ENCODE measurements at regions not wholly inside any gene's neighbourhood (a gene's known extent, or its start where the extent isn't known, plus 50 kb on each side); places are given as distances from the start of the nearest gene placed in this dataset.

DNA sequence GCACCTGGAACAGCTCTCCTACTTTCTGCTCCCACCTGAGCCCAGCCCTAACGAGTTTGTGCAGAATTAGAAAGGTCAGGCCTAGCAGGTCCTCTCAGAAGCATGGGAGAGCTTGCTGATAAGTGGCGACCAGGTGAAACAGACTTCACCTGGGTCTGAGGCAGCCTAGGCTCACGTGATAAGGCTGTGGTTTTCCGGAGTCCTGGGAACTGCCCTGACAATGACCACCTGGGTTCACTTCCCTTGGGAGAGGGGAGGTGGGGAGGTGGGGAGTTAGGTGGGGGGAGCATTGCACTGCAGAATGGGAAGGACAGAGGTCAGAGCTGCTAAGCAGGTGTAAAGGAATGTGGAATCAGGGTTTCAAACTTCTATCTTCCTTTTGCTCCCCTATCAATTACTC is 152.9 kb upstream of the MAP1B start:
- no peaks in the 10 kb centered on the region for H3K36me3 Mint-ChIP-seq
- Histone ChIP-seq H3K27me3 (ENCODE audit: control insufficient read depth, insufficient read depth, low read length) (no peaks in the 10 kb centered on the region), H3K36me3 (ENCODE audit: control insufficient read depth, insufficient read depth, low read length) (no peaks in the 10 kb centered on the region), H3K4me3 (ENCODE audit: low read length) (no peak overlapping the region), H3K9me3 (ENCODE audit: control insufficient read depth, insufficient read depth, low read length) (no peaks in the 10 kb centered on the region), H3K27ac (ENCODE audit: low read length) (no peak overlapping the region), H3K4me1 (ENCODE audit: control insufficient read depth, insufficient read depth, low read length) (no peaks in the 10 kb centered on the region)
- no peak overlapping the region for H3K4me3 Mint-ChIP-seq
- intact Hi-C loops (cut with micrococcal nuclease) = no loop called here
- H3K4me1 Mint-ChIP-seq = no peaks in the 10 kb centered on the region
- peaks cover 0 to 3% of the 10 kb centered on the region in 2 donors for H3K9me3 Mint-ChIP-seq
- WGBS (ENCODE audit: insufficient coverage) = 69% methylated on average over 4 of the region's 4 CpGs
- H3K27me3 Mint-ChIP-seq (ENCODE audit: low read depth in 2 of 2) = peaks cover 0 to 3% of the 10 kb centered on the region in 2 donors
- TF ChIP-seq, protein P1, sequence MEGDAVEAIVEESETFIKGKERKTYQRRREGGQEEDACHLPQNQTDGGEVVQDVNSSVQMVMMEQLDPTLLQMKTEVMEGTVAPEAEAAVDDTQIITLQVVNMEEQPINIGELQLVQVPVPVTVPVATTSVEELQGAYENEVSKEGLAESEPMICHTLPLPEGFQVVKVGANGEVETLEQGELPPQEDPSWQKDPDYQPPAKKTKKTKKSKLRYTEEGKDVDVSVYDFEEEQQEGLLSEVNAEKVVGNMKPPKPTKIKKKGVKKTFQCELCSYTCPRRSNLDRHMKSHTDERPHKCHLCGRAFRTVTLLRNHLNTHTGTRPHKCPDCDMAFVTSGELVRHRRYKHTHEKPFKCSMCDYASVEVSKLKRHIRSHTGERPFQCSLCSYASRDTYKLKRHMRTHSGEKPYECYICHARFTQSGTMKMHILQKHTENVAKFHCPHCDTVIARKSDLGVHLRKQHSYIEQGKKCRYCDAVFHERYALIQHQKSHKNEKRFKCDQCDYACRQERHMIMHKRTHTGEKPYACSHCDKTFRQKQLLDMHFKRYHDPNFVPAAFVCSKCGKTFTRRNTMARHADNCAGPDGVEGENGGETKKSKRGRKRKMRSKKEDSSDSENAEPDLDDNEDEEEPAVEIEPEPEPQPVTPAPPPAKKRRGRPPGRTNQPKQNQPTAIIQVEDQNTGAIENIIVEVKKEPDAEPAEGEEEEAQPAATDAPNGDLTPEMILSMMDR (IDR thresholded peaks at IDR 0.05) = no peak
- H3K27ac Mint-ChIP-seq = no peak overlapping the region
- no peak for ATAC-seq
- no peak for DNase-seq

DNA sequence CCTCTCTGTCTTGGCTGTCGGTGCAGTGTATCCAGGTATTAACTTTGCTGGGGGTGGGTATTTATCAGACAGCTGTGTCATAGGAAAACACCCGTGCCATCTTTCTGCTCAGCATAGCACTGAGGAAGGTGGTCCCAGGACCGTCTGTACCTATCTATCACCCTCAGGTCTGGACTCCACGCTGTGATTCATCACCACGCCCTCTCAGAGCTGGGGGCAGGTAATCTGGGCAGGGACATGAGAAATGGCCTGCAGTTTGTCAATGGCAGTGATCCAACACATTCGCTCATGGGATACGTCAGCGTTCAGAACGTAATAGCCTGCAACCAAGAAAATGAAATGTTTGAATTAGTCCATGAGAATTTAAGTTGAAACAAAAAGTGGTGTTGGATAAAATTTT is 151.6 kb upstream of the MAP1B start:
- no peak overlapping the region for H3K4me3 ChIP-seq (ENCODE audit: low read length)
- TF ChIP-seq, protein P1 (IDR thresholded peaks at IDR 0.05) = no peak
- no peak overlapping the region for H3K4me3 Mint-ChIP-seq
- no peak for ATAC-seq
- no peak for DNase-seq
- H3K36me3 Mint-ChIP-seq = no peaks in the 10 kb centered on the region
- H3K9me3 ChIP-seq (ENCODE audit: control insufficient read depth, insufficient read depth, low read length) = no peaks in the 10 kb centered on the region
- 93% methylated on average over 8 of the region's 9 CpGs for WGBS (ENCODE audit: insufficient coverage)
- no peaks in the 10 kb centered on the region for H3K27me3 ChIP-seq (ENCODE audit: control insufficient read depth, insufficient read depth, low read length)
- no peaks in the 10 kb centered on the region for H3K36me3 ChIP-seq (ENCODE audit: control insufficient read depth, insufficient read depth, low read length)
- peaks cover 0 to 3% of the 10 kb centered on the region in 2 donors for H3K27me3 Mint-ChIP-seq (ENCODE audit: low read depth in 2 of 2)
- H3K27ac ChIP-seq (ENCODE audit: low read length) = no peak overlapping the region
- peaks cover 0 to 3% of the 10 kb centered on the region in 2 donors for H3K9me3 Mint-ChIP-seq
- H3K4me1 Mint-ChIP-seq = no peaks in the 10 kb centered on the region
- intact Hi-C loops (cut with micrococcal nuclease) = no loop called here
- no peak overlapping the region for H3K27ac Mint-ChIP-seq
- no peaks in the 10 kb centered on the region for H3K4me1 ChIP-seq (ENCODE audit: control insufficient read depth, insufficient read depth, low read length)

DNA sequence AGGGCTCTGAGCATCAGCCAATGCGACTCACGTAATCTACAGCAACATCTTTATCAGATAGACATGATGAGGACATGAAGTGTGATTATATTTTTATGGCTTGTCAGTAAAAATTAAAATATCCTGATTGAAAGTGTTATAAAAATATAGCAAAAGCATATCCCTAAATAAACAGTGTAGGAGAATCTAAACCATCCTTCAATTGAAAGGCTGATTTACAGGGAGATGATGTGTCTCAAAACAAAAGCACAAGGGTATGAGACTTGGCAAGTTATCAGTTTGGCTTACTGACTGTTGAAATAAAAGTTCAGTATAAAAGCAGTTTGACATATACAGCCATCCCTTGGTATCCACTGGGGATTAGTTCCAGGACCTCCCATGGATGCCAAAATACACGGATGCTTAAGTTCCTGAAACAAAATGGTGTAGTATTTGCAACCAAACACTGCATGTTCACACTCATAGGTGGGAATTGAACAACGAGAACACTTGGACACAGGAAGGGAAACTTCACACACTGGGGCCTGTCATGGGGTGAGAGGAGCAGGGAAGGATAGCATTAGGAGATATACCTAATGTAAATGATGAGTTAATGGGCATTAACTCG is 149.9 kb upstream of the MAP1B start:
- TF ChIP-seq, protein P1 (IDR thresholded peaks at IDR 0.05) = no peak
- Mint-ChIP-seq H3K27ac (no peak overlapping the region), H3K27me3 (ENCODE audit: low read depth in 2 of 2) (peaks cover 0 to 3% of the 10 kb centered on the region in 2 donors), H3K36me3 (no peaks in the 10 kb centered on the region), H3K9me3 (no peaks in the 10 kb centered on the region), H3K4me1 (no peaks in the 10 kb centered on the region), H3K4me3 (no peak overlapping the region)
- Histone ChIP-seq H3K4me1 (ENCODE audit: control insufficient read depth, insufficient read depth, low read length) (no peaks in the 10 kb centered on the region), H3K27me3 (ENCODE audit: control insufficient read depth, insufficient read depth, low read length) (no peaks in the 10 kb centered on the region), H3K27ac (ENCODE audit: low read length) (no peak overlapping the region), H3K4me3 (ENCODE audit: low read length) (no peak overlapping the region), H3K36me3 (ENCODE audit: control insufficient read depth, insufficient read depth, low read length) (no peaks in the 10 kb centered on the region), H3K9me3 (ENCODE audit: control insufficient read depth, insufficient read depth, low read length) (no peaks in the 10 kb centered on the region)
- DNase-seq = no peak
- 86% methylated on average over 3 of the region's 5 CpGs for WGBS (ENCODE audit: insufficient coverage)
- intact Hi-C loops (cut with micrococcal nuclease) = no loop called here
- no peak for ATAC-seq

DNA sequence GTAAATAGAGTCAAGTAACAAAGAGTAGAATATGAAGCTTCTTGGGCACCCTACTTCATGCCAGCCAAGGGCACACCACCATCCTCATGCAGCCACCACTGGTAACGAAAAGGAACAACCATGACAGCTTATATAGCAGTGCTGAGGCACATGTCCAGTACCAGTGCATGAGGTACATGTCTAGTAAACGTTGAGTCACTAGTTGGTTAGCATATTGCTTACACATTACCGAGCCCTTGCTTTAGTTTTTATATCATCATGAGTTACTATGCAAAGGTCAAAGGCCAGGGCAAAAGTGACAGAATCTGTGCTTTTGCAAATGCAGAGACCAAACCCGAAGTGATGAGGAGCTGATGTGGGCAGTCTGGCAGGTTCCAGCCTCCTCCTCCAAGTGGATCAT is 147.1 kb upstream of the MAP1B start:
- no peaks in the 10 kb centered on the region for H3K27me3 ChIP-seq (ENCODE audit: control insufficient read depth, insufficient read depth, low read length)
- Mint-ChIP-seq H3K4me1 (no peaks in the 10 kb centered on the region), H3K27me3 (ENCODE audit: low read depth in 2 of 2) (no peaks in the 10 kb centered on the region), H3K9me3 (no peaks in the 10 kb centered on the region), H3K4me3 (no peak overlapping the region), H3K27ac (no peak overlapping the region), H3K36me3 (no peaks in the 10 kb centered on the region)
- no peaks in the 10 kb centered on the region for H3K9me3 ChIP-seq (ENCODE audit: control insufficient read depth, insufficient read depth, low read length)
- no peak overlapping the region for H3K27ac ChIP-seq (ENCODE audit: low read length)
- TF ChIP-seq, protein P1 (IDR thresholded peaks at IDR 0.05) = no peak
- intact Hi-C loops (cut with micrococcal nuclease) = no loop called here
- no peak for ATAC-seq
- 83% methylated on average over 4 of the region's 4 CpGs for WGBS (ENCODE audit: insufficient coverage)
- H3K4me1 ChIP-seq (ENCODE audit: control insufficient read depth, insufficient read depth, low read length) = no peaks in the 10 kb centered on the region
- no peak overlapping the region for H3K4me3 ChIP-seq (ENCODE audit: low read length)
- DNase-seq = no peak
- no peaks in the 10 kb centered on the region for H3K36me3 ChIP-seq (ENCODE audit: control insufficient read depth, insufficient read depth, low read length)
